ENCODE measurements at regions not wholly inside any gene's neighbourhood (a gene's known extent, or its start where the extent isn't known, plus 50 kb on each side); places are given as distances from the start of the nearest gene placed in this dataset.

DNA sequence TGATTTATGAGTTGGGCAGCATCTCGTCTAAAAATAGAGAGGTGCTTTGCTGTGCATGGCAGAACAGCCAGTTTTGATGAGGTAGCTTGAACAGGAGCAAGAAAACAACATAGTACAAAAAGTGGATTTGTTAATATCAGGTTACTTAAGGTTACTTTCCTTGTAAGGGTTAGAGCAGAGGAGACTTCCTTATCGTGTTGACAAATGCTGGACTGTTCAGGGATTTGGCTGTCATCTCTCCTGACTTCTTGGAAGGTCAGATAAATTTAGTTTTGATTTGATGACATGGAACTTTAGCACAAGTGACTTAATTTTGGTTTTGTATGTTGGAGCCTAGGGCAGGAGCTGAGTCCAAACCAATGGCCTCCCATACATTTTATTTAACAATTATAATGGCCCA is 163.9 kb upstream of the ELAC2 start:
- TF ChIP-seq EZH2 (IDR thresholded peaks at IDR 0.05; ENCODE audit: borderline replicate concordance, low read depth, low read length, poor library complexity, severe bottlenecking): no peak
- TF ChIP-seq, protein P1, sequence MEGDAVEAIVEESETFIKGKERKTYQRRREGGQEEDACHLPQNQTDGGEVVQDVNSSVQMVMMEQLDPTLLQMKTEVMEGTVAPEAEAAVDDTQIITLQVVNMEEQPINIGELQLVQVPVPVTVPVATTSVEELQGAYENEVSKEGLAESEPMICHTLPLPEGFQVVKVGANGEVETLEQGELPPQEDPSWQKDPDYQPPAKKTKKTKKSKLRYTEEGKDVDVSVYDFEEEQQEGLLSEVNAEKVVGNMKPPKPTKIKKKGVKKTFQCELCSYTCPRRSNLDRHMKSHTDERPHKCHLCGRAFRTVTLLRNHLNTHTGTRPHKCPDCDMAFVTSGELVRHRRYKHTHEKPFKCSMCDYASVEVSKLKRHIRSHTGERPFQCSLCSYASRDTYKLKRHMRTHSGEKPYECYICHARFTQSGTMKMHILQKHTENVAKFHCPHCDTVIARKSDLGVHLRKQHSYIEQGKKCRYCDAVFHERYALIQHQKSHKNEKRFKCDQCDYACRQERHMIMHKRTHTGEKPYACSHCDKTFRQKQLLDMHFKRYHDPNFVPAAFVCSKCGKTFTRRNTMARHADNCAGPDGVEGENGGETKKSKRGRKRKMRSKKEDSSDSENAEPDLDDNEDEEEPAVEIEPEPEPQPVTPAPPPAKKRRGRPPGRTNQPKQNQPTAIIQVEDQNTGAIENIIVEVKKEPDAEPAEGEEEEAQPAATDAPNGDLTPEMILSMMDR (conservative IDR thresholded peaks at IDR 0.05; ENCODE audit: low read depth, low read length): no peak
- Histone ChIP-seq H3K4me3 (ENCODE audit: low read depth, low read length, poor library complexity, severe bottlenecking) (no peak overlapping the region), H3K27me3 (replicated peaks; ENCODE audit: insufficient read depth, low read depth, low read length, poor library complexity) (no peaks in the 10 kb centered on the region), H3K27ac (ENCODE audit: low read depth, low read length, poor library complexity, severe bottlenecking) (no peak overlapping the region), H3K9me3 (ENCODE audit: low read depth, low read length, poor library complexity, severe bottlenecking) (peaks cover 11% of the 10 kb centered on the region), H3K4me1 (ENCODE audit: insufficient read depth, low read length, poor library complexity, severe bottlenecking) (no peaks in the 10 kb centered on the region), H3K36me3 (ENCODE audit: insufficient read depth, low read length, poor library complexity, severe bottlenecking) (no peaks in the 10 kb centered on the region)
- intact Hi-C loops (cut with micrococcal nuclease; ENCODE audit: unreplicated experiment): no loop called here
- no TSS peak for BruUV-seq (replicated peaks)
- DNase-seq (ENCODE audit: low spot score): no peak
- POLR2A ChIA-PET (ENCODE audit: low non-redundant PET): no interaction called here
- CTCF ChIA-PET: no interaction called here

DNA sequence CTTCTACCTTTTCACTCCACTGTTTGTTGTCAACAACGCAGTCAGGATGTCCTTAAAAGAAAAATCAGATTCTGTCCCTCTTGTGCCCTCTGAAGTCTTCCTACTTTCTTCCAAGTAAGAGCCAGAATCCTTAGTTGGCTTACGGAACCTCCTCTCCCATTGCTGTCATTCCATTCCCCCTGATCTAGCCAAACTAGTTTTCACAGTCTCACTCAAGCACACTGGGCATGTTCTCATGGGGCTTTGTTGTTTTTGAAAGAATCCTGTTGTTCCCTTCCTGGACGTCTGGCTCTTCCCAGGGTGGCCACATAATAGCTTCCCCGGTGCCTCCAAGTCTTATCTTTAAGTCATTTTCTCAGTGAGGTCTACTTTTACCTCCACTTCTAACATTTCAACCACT is 158.6 kb upstream of the ELAC2 start:
- CTCF ChIA-PET: no interaction called here
- peaks cover 24% of the 10 kb centered on the region for H3K9me3 ChIP-seq (ENCODE audit: low read depth, low read length, poor library complexity, severe bottlenecking)
- H3K4me1 ChIP-seq (ENCODE audit: insufficient read depth, low read length, poor library complexity, severe bottlenecking): no peaks in the 10 kb centered on the region
- no peak overlapping the region for H3K4me3 ChIP-seq (ENCODE audit: low read depth, low read length, poor library complexity, severe bottlenecking)
- H3K36me3 ChIP-seq (ENCODE audit: insufficient read depth, low read length, poor library complexity, severe bottlenecking): no peaks in the 10 kb centered on the region
- intact Hi-C loops (cut with micrococcal nuclease; ENCODE audit: unreplicated experiment): no loop called here
- TF ChIP-seq, protein P1 (conservative IDR thresholded peaks at IDR 0.05; ENCODE audit: low read depth, low read length): no peak
- TF ChIP-seq EZH2 (IDR thresholded peaks at IDR 0.05; ENCODE audit: borderline replicate concordance, low read depth, low read length, poor library complexity, severe bottlenecking): no peak
- DNase-seq (ENCODE audit: low spot score): no peak
- POLR2A ChIA-PET (ENCODE audit: low non-redundant PET): no interaction called here
- H3K27me3 ChIP-seq (replicated peaks; ENCODE audit: insufficient read depth, low read depth, low read length, poor library complexity): no peaks in the 10 kb centered on the region
- no peak overlapping the region for H3K27ac ChIP-seq (ENCODE audit: low read depth, low read length, poor library complexity, severe bottlenecking)
- BruUV-seq (replicated peaks): no TSS peak

DNA sequence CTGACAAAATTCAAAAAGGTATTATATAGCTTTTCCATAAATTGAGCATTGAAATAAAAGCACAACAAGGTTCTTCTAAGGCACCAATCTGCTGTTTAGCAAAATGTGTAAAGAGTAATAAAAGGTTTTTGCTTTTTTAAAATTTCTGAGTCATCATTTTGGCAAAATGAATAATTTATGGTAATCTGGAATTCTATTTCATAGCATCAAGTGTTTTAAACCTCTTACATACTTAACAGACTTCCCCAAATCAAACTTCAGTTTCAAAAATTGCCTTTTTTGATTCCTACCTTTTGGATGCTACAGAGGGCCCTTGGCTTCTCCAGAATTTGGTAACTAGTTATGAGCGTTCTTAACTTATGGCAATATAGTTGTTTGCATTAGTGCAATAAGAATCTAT is 154.0 kb upstream of the ELAC2 start:
- no TSS peak for BruUV-seq (replicated peaks)

More for the DNA sequence above, 154.0 kb upstream of the ELAC2 start:
- Histone ChIP-seq H3K27me3 (replicated peaks; ENCODE audit: insufficient read depth, low read depth, low read length, poor library complexity) (no peaks in the 10 kb centered on the region), H3K4me3 (ENCODE audit: low read depth, low read length, poor library complexity, severe bottlenecking) (no peak overlapping the region), H3K36me3 (ENCODE audit: insufficient read depth, low read length, poor library complexity, severe bottlenecking) (no peaks in the 10 kb centered on the region), H3K27ac (ENCODE audit: low read depth, low read length, poor library complexity, severe bottlenecking) (no peak overlapping the region), H3K4me1 (ENCODE audit: insufficient read depth, low read length, poor library complexity, severe bottlenecking) (no peaks in the 10 kb centered on the region), H3K9me3 (ENCODE audit: low read depth, low read length, poor library complexity, severe bottlenecking) (peaks cover 33% of the 10 kb centered on the region)
- DNase-seq (ENCODE audit: low spot score): no peak
- POLR2A ChIA-PET (ENCODE audit: low non-redundant PET): no interaction called here
- intact Hi-C loops (cut with micrococcal nuclease; ENCODE audit: unreplicated experiment): no loop called here
- CTCF ChIA-PET: no interaction called here
- no peak for TF ChIP-seq EZH2 (IDR thresholded peaks at IDR 0.05; ENCODE audit: borderline replicate concordance, low read depth, low read length, poor library complexity, severe bottlenecking)
- TF ChIP-seq, protein P1 (conservative IDR thresholded peaks at IDR 0.05; ENCODE audit: low read depth, low read length): no peak

Measured in A673 (cell line).